Gastroesophageal sphincter (tissue), 4 donors: ENCODE measurements at regions not wholly inside any gene's neighbourhood (a gene's known extent, or its start where the extent isn't known, plus 50 kb on each side); places are given as distances from the start of the nearest gene placed in this dataset.

ENCODE experiments used
- ATAC-seq: fragments of 150-250 bp; one replicate; pipeline ENCODE4 v1.9.1; 2016; ENCODE audit warnings: mild to moderate bottlenecking, moderate library complexity
- H3K27ac ChIP-seq, 4 donors: fragments of 200-600 bp; sonication (generic) in 3 of 4; 1 replicate in 3 of 4; 2 replicates in 1 of 4; pipeline ENCODE4 v1.5.1; 2016 to 2019
- H3K27me3 ChIP-seq: fragments of 200-600 bp; sonication (generic); one replicate; pipeline ENCODE4 v1.5.1; 2019
- H3K36me3 ChIP-seq, 2 donors: fragments of 200-600 bp; sonication (generic); one replicate each; pipeline ENCODE4 v1.5.1; 2019; ENCODE audit warnings: control low read depth in 1 of 2
- H3K4me1 ChIP-seq, 3 donors: fragments of 200-600 bp; sonication (generic); 1 replicate in 2 of 3; 2 replicates in 1 of 3; pipeline ENCODE4 v1.5.1; 2016 to 2019; ENCODE audit warnings: control low read depth in 2 of 3
- H3K4me3 ChIP-seq, 2 donors: fragments of 200-600 bp; sonication (generic); one replicate each; pipeline ENCODE4 v1.5.1; 2019; ENCODE audit warnings: mild to moderate bottlenecking in 1 of 2, moderate library complexity in 1 of 2
- H3K9me3 ChIP-seq, 3 donors: fragments of 200-600 bp; sonication (generic); one replicate each; pipeline ENCODE4 v1.5.1; 2017 to 2019; ENCODE audit warnings: control low read depth in 2 of 3
- EP300 ChIP-seq: sonication (generic); formaldehyde crosslinking; IDR thresholded peaks from one replicate; pipeline ENCODE4 v1.6.1; 2017; ENCODE audit warnings: antibody characterized with exemption, mild to moderate bottlenecking
- POLR2A ChIP-seq, 2 donors: fragments of 450-650 bp; IDR thresholded peaks; one replicate each; pipeline ENCODE4 v1.6.1; 2017; ENCODE audit warnings: antibody characterized with exemption in 2 of 2, mild to moderate bottlenecking in 2 of 2, moderate library complexity in 1 of 2
- POLR2AphosphoS5 ChIP-seq: sonication (generic); formaldehyde crosslinking; IDR thresholded peaks from one replicate; pipeline ENCODE4 v1.6.1; 2017; ENCODE audit warnings: antibody characterized with exemption
- WGBS, 2 donors: methylation state at CpG; one replicate each; pipeline ENCODE4 v1.1.5; 2018; ENCODE audit warnings: low coverage in 1 of 2; 5-methylcytosine and 5-hydroxymethylcytosine counted together
- TF ChIP-seq, protein P1 (sequence below), 4 experiments: fragments of 200-600 bp in 2 of 4; fragments of 450-650 bp in 2 of 4; sonication (generic) in 1 of 4; IDR thresholded peaks; one replicate each; pipeline ENCODE4 v1.5.1; 2017 to 2019; ENCODE audit warnings: antibody characterized with exemption in 4 of 4, mild to moderate bottlenecking in 2 of 4, moderate library complexity in 2 of 4

DNA sequence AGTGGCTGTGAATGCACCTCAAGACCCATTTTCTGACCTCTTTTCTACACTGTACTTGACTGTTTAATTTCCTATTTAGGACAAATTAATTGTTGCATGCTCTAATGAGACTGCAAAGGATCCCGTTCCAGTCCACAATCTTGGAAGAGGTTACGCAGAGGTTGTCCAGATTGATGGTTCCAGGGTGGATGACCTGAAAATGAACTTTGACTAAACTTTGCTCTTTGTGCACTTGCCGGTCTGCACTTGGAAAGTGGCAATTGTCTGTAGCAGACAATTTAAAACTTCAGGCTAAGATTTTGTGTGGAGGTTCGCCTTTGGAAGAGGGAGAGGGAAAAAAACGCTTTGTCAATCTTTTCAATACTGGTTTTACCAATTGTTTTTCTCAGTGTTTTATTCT, 267.8 kb downstream of the TMEM161B start:
- no peak for TF ChIP-seq POLR2A (IDR thresholded peaks at IDR 0.05)
- TF ChIP-seq, protein P1, sequence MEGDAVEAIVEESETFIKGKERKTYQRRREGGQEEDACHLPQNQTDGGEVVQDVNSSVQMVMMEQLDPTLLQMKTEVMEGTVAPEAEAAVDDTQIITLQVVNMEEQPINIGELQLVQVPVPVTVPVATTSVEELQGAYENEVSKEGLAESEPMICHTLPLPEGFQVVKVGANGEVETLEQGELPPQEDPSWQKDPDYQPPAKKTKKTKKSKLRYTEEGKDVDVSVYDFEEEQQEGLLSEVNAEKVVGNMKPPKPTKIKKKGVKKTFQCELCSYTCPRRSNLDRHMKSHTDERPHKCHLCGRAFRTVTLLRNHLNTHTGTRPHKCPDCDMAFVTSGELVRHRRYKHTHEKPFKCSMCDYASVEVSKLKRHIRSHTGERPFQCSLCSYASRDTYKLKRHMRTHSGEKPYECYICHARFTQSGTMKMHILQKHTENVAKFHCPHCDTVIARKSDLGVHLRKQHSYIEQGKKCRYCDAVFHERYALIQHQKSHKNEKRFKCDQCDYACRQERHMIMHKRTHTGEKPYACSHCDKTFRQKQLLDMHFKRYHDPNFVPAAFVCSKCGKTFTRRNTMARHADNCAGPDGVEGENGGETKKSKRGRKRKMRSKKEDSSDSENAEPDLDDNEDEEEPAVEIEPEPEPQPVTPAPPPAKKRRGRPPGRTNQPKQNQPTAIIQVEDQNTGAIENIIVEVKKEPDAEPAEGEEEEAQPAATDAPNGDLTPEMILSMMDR (IDR thresholded peaks at IDR 0.05): no peak
- no peak for TF ChIP-seq POLR2AphosphoS5
- no peak for TF ChIP-seq EP300
- Histone ChIP-seq H3K27ac (no peak overlapping the region), H3K4me3 (no peak overlapping the region), H3K36me3 (no peaks in the 10 kb centered on the region), H3K4me1 (no peaks in the 10 kb centered on the region), H3K9me3 (peaks cover 0 to 5% (median 0%) of the 10 kb centered on the region in 3 donors), H3K27me3 (no peaks in the 10 kb centered on the region)
- WGBS, 2 donors: 23 to 46% methylated on average over 2 to 5 of the region's 5 CpGs
- no peak for ATAC-seq

DNA sequence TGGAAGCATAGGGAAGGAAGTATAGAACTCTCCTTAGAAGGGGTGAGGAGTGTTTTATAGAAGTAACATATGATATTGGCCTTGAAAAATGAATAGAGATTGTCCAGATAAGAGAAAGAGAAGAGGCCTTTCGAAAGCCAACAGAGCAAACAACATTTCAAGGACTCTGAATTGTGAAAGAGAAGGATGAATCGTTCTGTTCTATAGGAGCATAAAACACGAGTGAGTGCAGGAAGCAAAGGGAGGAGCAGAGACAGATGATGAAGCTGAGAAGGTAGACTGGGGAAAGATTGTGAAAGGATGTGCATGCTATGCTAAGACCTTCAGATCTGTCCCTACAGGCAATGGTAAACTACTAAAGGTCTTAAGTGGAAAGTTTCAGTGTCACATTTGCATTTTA, 271.0 kb downstream of the TMEM161B start:
- 31 to 51% methylated on average over 2 of the region's 3 CpGs for WGBS, 2 donors
- H3K27me3 ChIP-seq: no peaks in the 10 kb centered on the region
- ATAC-seq: no peak
- H3K4me1 ChIP-seq: no peaks in the 10 kb centered on the region
- peaks cover 0 to 5% (median 0%) of the 10 kb centered on the region in 3 donors for H3K9me3 ChIP-seq
- TF ChIP-seq EP300 (no peak), POLR2AphosphoS5 (no peak), POLR2A (IDR thresholded peaks at IDR 0.05) (no peak)
- TF ChIP-seq, protein P1 (IDR thresholded peaks at IDR 0.05): no peak
- no peak overlapping the region for H3K4me3 ChIP-seq
- H3K36me3 ChIP-seq: no peaks in the 10 kb centered on the region
- H3K27ac ChIP-seq: no peak overlapping the region

DNA sequence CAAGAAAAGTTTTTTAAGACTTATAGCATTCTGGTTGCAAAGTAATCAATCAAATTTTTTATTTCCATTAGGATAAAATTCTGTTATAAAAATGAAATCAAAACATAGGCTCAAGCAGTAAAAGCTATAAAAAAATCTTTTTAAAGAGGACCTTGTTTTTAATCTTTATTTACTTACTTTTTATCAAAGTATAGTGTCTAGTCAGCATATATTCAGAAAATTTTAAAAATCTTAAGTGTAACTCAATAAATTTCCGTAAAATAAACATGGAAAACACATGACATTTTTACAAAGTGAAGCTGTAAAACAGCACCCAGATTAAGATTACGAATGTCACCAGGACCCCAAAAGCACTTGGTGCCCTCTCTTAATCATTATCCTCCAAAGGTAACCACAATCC, 302.4 kb downstream of the TMEM161B start:
- no peak for ATAC-seq
- no peak for TF ChIP-seq POLR2AphosphoS5
- TF ChIP-seq EP300: no peak
- TF ChIP-seq, protein P1 (IDR thresholded peaks at IDR 0.05): no peak
- TF ChIP-seq POLR2A (IDR thresholded peaks at IDR 0.05): no peak
- H3K36me3 ChIP-seq: no peaks in the 10 kb centered on the region
- H3K4me3 ChIP-seq: no peak overlapping the region
- 0 to 48% methylated on average over 1 to 2 of the region's 2 CpGs for WGBS, 2 donors
- H3K9me3 ChIP-seq: no peaks in the 10 kb centered on the region
- no peak overlapping the region for H3K27ac ChIP-seq
- no peaks in the 10 kb centered on the region for H3K27me3 ChIP-seq
- H3K4me1 ChIP-seq: no peaks in the 10 kb centered on the region

DNA sequence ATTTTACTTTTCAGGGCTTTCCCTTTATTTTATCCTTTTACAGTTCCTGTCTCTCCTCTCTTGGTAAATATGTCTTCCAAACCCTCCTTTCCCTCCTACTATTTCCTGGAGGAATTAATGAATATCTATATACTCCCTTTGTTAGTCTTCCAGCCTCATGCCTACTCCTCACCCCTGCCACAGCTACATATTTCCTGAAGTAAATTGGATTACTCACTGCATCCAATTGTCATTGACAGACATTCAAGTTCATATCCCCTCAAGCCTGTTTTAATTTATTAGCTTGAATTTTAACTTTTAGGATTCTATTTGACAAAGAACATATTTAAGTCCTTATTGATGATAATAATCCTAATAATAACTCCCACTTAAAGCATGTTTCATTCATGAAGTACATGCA, 314.5 kb downstream of the TMEM161B start:
- Histone ChIP-seq H3K27me3 (no peaks in the 10 kb centered on the region), H3K4me1 (no peaks in the 10 kb centered on the region), H3K27ac (no peak overlapping the region), H3K36me3 (no peaks in the 10 kb centered on the region), H3K4me3 (no peak overlapping the region), H3K9me3 (no peaks in the 10 kb centered on the region)
- ATAC-seq: no peak
- no peak for TF ChIP-seq POLR2AphosphoS5
- TF ChIP-seq, protein P1 (IDR thresholded peaks at IDR 0.05): no peak
- no peak for TF ChIP-seq POLR2A (IDR thresholded peaks at IDR 0.05)
- no peak for TF ChIP-seq EP300

DNA sequence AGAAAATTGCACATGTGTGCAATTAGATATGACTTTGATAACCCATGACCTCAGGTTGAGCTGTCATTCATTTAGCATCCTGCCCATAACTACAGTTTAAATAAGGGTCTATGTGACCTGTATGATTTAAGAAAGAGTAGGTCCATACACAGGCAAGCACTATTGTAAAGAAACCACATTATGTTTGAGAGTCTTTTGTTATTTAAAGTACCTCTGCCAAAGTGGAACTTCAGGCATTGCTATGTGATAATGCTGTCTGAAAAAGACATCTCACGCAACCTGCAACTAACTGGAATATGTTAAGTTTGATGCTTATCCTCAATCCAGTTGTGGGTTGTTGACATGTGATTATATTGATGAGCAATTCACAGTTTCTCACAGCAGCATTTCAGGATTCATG, 317.0 kb downstream of the TMEM161B start:
- TF ChIP-seq EP300 (no peak), POLR2AphosphoS5 (no peak), POLR2A (IDR thresholded peaks at IDR 0.05) (no peak)
- TF ChIP-seq, protein P1 (IDR thresholded peaks at IDR 0.05): no peak
- Histone ChIP-seq H3K27me3 (no peaks in the 10 kb centered on the region), H3K27ac (no peak overlapping the region), H3K4me3 (no peak overlapping the region), H3K9me3 (no peaks in the 10 kb centered on the region), H3K4me1 (no peaks in the 10 kb centered on the region), H3K36me3 (no peaks in the 10 kb centered on the region)
- no peak for ATAC-seq
- 60 to 80% methylated on average over 1 of the region's 1 CpG for WGBS, 2 donors
